Fibroblast of upper back skin (primary cell): ENCODE measurements at regions not wholly inside any gene's neighbourhood (a gene's known extent, or its start where the extent isn't known, plus 50 kb on each side); places are given as distances from the start of the nearest gene placed in this dataset.
"Not testable (repeated sequence)": the region's sequence is repeated elsewhere in the genome, so short reads cannot be mapped to it uniquely, and the experiment has no call there.

ENCODE experiments used
- DNase-seq: peaks from one replicate; pipeline ENCODE4 v3.0.0-alpha.2; 2013

- DNase-seq, result not testable (repeated sequence)
These were observed 79.1 kb upstream of the CLDN5 start for GRCh38 chr22:19603346-19603745.

- no peak for DNase-seq
These were observed 79.6 kb upstream of the CLDN5 start for GRCh38 chr22:19603767-19604166.

DNA sequence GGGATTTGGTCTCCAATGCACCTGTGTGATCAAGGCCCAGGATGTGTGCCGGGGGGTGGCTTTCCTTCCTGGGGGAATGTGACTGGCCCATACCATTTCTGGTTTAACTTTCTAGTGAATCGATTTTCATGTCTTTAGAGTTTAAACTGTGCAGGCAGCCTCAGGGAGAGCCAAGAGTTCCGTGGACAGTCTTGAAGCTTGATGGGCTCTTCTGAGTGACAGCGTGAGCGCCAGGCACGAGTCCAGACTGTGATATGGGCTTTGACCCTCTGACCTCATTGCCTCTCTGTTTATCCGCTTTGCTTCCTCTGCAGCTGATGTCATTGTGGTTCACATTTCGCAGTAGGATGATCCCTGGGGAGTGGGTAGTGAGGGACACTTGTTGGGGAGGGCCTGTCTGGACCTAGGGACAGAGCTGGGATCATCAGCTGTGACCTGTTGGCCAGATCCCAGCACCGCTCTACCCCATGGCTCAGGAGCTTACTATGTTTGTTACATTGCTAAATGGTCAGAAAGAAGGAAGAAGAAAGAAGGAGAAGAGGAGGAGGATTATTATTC lies 80.6 kb upstream of the CLDN5 start:
- DNase-seq, result no peak

GRCh38 chr22:19605508-19606331 lies 81.5 kb upstream of the CLDN5 start:
- no peak for DNase-seq

- DNase-seq, result no peak
These were observed 82.4 kb upstream of the CLDN5 start for GRCh38 chr22:19606332-19607191.

DNA sequence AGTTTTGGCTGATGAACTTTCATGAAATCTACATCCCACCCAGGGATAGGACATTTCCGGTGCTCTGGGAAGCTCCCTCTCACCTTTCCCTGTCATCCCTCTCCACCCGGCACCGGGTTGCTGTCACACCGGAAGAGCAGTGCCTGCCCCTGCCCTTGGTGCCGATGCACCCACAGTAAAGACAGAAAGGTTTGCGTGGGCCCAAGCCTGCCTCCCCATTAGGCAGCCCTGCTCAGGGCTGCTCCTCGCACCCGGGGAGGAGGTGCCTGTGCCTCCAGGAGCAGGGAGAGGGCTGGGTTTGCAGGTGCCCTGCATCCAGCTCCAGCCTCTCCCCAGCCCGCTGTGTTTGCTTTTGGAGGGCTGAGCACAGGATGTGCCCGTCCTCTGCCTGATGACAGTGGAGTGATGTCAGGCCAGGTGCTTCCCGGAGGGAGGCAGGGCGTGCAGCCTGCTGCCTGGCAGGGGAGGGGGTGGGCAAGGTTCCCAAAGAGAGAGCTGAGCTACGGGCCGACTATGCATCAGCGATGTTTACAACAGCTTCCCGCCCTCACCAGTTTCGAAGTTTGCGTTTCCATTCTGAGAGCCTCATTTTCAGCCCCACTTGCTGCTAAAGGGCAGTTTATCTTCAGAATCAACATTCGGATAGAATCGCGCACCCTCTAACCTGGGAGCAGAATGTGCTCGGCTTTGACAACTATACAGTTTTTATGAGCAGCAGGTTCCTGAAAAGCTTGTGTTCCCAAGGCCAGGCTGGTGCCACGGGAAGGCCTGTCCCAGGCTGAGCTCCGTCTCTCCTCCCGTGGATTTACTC lies 83.2 kb upstream of the CLDN5 start:
- DNase-seq, result no peak

GRCh38 chr22:19608003-19608690 lies 83.9 kb upstream of the CLDN5 start:
- no peak for DNase-seq

GRCh38 chr22:19609753-19610152 lies 85.5 kb upstream of the CLDN5 start:
- not testable (repeated sequence) for DNase-seq

DNA sequence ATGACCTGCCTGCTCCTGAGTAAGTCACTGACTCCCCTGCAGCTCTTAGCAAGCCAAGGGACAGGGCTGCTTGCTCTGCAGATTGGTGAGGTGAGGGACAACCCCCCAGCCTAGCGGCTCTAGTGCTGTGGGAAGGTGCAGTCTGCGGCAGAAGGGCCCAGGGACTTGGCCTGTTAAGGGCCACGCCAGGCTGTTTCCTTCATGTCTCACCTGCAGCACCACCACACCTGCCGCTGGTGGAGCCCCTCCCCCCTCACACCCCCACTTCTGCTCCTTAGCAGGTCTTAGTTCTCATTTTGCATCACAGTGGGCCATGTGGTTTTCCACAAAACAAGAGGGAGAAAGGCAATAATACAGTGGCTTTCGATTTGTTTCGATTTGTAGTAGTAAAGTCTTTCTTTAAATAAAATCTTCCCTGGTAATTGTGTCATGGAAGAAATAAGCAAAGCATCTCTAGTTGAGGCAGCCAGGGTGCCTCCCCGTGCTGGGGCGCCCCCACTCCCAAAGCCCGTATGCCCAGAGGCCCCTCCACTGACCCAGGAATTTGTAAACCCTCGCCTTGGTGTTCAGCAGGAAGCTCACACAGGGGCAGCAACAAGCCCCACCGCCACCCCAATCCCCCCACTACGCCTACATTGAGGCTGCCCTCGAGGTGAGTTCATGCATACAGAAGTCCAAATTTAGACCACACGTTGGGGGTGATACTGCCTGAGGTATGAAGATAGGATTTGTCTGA lies 86.5 kb upstream of the CLDN5 start:
- DNase-seq, result no peak

- DNase-seq, result no peak
These were observed 87.4 kb upstream of the CLDN5 start for GRCh38 chr22:19611590-19611989.

DNA sequence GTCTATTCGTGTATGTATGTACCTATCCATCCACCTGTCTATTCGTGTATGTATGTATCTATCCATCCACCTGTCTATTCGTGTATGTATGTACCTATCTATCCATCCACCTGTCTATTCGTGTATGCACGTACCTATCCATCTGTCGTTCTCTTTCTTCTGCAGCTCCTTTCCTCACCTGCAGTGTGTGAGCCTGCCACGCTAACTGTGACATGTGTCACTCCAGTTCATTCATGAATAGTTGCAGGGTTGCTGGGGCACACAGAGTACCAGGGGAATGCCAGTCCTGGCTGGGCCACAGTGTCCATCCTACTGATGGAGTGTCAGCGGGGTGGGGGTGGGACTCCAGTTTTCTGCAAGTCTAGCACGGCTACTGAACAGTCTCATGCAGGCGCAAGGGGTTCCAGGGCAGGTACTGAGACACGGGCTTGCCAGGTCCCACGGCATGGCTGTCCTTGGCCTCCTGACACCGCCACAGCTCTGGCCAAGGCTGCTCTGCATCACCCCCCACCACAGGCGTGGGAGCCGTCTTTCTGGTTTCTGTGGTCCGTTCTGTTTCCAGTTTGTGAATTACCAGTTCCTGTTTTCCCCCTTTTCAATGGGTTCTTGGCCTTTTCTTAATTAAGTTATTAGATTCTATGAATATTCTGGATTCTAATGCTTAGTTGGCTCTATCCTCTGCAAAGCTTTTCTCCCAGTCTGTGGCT lies 88.8 kb upstream of the CLDN5 start:
- DNase-seq, result no peak

GRCh38 chr22:19614536-19614863 lies 90.3 kb upstream of the CLDN5 start:
- no peak for DNase-seq

DNA sequence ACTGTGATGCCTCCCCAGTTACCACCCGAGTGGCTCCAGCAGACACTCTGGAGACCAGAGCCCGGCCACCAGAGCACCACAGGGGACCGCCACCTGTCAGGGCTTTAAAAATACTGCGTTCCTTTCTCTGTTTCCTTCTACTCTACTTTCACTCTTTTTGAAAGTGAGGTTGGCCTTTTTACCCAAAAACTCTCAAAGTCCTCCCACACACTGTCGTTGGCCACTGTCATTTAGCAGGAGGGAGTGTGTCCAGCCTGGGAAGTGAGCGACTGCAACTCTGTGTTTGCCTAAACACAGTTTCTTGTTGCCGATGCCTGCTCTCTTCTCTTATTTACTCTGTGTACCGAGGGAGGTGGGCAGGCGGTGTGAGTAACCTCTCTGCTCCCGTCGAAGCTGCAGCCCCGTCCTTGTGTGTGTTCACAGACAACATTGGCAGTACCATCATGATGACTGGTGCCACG lies 90.8 kb upstream of the CLDN5 start:
- no peak for DNase-seq

- no peak for DNase-seq
These were observed 91.8 kb upstream of the CLDN5 start for GRCh38 chr22:19615867-19616581.

DNA sequence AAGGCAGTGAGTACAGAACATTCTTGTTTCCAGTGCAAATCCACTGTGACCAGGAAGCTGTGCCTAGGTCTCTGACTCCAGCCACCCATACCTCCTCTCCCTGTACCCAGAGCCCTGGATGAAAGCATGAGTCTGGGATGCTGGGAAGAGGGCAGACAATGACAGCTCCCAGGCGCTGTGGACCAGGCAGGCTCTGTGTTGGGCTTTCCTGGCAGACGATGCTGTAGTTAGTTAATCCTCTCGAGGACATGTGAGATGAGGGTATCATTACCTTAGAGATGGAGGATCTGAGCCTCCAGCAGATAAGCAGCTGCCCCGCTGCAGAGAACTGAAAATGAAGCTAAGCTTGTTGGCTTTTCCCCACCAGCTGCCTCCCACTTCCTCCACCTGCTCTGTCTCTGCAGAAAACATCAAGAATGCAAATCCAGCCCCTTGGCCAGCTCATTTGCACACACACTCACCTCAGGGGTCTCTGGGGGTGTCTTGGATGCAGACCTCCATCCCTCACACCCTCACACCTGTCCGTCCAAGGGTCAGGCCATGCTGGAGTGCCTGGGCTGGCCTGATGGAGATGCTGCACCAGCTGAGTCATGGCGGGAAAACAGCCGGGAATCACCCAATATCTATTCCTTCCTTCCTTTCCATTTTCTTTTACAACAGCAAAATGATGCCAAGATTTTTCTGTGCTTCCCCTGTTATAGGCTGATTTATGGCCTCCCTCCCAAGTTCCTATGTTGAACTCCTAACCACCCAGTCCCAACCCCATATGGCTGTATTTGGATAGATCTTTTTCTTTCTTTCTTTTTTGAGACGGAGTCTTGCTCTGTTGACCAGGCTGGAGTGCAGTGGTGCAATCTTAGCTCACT lies 94.9 kb upstream of the SEPTIN5 start:
- DNase-seq, result no peak

DNA sequence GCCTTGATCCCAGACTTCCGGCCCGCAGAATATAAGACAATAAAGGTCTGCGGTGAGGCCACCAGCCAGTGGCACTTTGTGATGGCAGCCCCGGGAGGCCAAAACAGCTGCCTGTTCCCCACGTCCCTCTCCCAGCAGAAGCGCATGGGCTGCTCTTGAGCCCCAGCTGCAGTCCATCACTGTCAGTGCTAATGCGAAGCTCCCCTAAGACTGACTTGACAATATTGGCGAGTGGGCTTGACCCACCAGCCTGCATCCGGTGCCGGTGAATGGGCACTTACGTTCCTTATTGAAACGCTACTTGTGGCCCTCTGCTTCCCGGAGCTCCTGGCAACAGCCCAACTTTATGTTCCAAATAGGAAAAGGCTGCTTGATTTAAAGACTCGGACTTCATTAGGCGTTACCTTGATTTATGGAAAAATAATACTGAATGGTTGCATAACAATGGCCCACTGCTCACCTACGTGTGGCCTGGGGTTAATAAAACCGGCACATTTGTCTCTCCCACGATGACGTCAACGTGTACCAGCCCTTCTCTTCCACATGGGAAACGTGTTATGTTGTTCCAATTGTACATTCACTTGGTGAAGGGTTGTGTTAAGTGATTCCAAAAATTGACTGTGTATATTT lies 93.4 kb upstream of the SEPTIN5 start:
- no peak for DNase-seq

DNA sequence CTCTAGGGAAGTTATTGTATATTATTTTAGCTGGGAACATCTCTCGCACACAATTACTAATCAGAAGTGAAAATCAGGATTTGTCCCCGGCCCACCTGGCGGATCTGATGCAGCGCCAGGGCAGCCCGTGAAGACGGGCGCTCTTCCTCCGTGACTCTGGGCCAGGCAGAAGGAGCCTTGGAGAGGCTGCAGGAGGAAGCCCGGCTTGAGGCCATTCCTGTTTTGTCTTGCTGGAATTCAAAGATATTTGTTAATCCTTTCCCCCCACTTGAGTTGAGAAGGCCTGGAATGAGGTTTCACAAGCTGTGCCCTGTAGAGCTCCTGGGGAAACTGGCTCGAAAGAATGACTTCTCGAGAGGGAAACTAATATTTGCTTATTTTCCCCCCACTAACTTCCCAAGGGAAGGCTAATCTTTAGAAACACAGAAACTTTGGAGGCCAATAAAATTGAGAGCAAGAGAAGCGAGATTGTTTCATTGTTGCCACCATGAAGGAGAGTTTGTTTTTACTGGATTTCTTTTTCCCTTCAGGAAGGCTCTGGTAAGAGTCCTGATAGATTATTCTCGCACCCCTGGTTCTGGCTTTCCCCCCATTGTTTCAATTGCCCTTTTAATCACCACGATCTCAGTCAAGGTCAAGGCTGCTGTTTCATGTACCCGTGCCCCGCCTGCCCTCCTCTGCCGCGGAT lies 92.8 kb upstream of the SEPTIN5 start:
- DNase-seq, result no peak

DNA sequence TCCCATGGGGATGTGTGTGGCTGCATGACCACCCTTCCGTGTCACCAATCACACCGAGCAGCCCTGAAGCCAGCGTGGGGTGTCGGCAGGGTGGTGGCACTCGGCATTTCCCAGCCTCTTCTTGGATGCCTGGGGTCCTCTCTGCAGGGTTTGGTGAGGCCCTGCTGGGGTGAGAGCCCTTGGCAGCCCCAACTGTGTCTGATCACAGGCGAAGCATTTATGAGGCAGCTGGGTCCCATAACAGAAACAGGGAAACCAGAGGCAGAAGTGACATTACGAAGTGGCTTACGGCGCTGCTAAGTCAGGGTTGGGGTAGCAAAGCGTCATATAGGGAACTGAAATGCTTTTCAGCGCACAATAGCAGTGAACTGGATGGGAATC lies 92.3 kb upstream of the SEPTIN5 start:
- no peak for DNase-seq
